ENCODE measurements at regions not wholly inside any gene's neighbourhood (a gene's known extent, or its start where the extent isn't known, plus 50 kb on each side); places are given as distances from the start of the nearest gene placed in this dataset.

- Histone ChIP-seq H3K27me3 (ENCODE audit: control insufficient read depth, insufficient read depth, low read length) (no peaks in the 10 kb centered on the region), H3K4me3 (ENCODE audit: low read depth, low read length) (no peak overlapping the region), H3K9ac (ENCODE audit: low read depth, low read length) (no peak overlapping the region), H3K36me3 (ENCODE audit: control insufficient read depth, insufficient read depth, low read length) (no peaks in the 10 kb centered on the region), H3K4me1 (ENCODE audit: control insufficient read depth, insufficient read depth, low read length) (no peaks in the 10 kb centered on the region), H3K9me3 (ENCODE audit: control insufficient read depth, insufficient read depth, low read length) (no peaks in the 10 kb centered on the region)
These were observed 270.9 kb downstream of the ACTL7B start for GRCh38 chr9:108584860-108585259.

- Histone ChIP-seq H3K27me3 (ENCODE audit: control insufficient read depth, insufficient read depth, low read length) (no peaks in the 10 kb centered on the region), H3K9me3 (ENCODE audit: control insufficient read depth, insufficient read depth, low read length) (no peaks in the 10 kb centered on the region), H3K9ac (ENCODE audit: low read depth, low read length) (no peak overlapping the region), H3K4me1 (ENCODE audit: control insufficient read depth, insufficient read depth, low read length) (no peaks in the 10 kb centered on the region), H3K4me3 (ENCODE audit: low read depth, low read length) (no peak overlapping the region), H3K36me3 (ENCODE audit: control insufficient read depth, insufficient read depth, low read length) (peaks cover 3% of the 10 kb centered on the region)
These were observed 273.1 kb downstream of the ACTL7B start for GRCh38 chr9:108582726-108583125.

GRCh38 chr9:108579757-108580439 is 275.9 kb downstream of the ACTL7B start:
- Histone ChIP-seq H3K9ac (ENCODE audit: low read depth, low read length) (no peak overlapping the region), H3K4me3 (ENCODE audit: low read depth, low read length) (no peak overlapping the region), H3K27me3 (ENCODE audit: control insufficient read depth, insufficient read depth, low read length) (no peaks in the 10 kb centered on the region), H3K4me1 (ENCODE audit: control insufficient read depth, insufficient read depth, low read length) (no peaks in the 10 kb centered on the region), H3K9me3 (ENCODE audit: control insufficient read depth, insufficient read depth, low read length) (no peaks in the 10 kb centered on the region), H3K36me3 (ENCODE audit: control insufficient read depth, insufficient read depth, low read length) (peaks cover 3% of the 10 kb centered on the region)

- H3K9me3 ChIP-seq (ENCODE audit: control insufficient read depth, insufficient read depth, low read length): no peaks in the 10 kb centered on the region
- no peaks in the 10 kb centered on the region for H3K27me3 ChIP-seq (ENCODE audit: control insufficient read depth, insufficient read depth, low read length)
- no peaks in the 10 kb centered on the region for H3K4me1 ChIP-seq (ENCODE audit: control insufficient read depth, insufficient read depth, low read length)
- H3K4me3 ChIP-seq (ENCODE audit: low read depth, low read length): no peak overlapping the region
- peaks cover 3% of the 10 kb centered on the region for H3K36me3 ChIP-seq (ENCODE audit: control insufficient read depth, insufficient read depth, low read length)
- no peak overlapping the region for H3K9ac ChIP-seq (ENCODE audit: low read depth, low read length)
These were observed 280.5 kb downstream of the ACTL7B start for GRCh38 chr9:108575276-108575675.

GRCh38 chr9:108569624-108570023 is 286.2 kb downstream of the ACTL7B start:
- no peaks in the 10 kb centered on the region for H3K4me1 ChIP-seq (ENCODE audit: control insufficient read depth, insufficient read depth, low read length)
- H3K9me3 ChIP-seq (ENCODE audit: control insufficient read depth, insufficient read depth, low read length): no peaks in the 10 kb centered on the region
- H3K36me3 ChIP-seq (ENCODE audit: control insufficient read depth, insufficient read depth, low read length): no peaks in the 10 kb centered on the region
- H3K9ac ChIP-seq (ENCODE audit: low read depth, low read length): no peak overlapping the region
- H3K4me3 ChIP-seq (ENCODE audit: low read depth, low read length): no peak overlapping the region
- no peaks in the 10 kb centered on the region for H3K27me3 ChIP-seq (ENCODE audit: control insufficient read depth, insufficient read depth, low read length)

- no peak overlapping the region for H3K4me3 ChIP-seq (ENCODE audit: low read depth, low read length)
- no peak overlapping the region for H3K9ac ChIP-seq (ENCODE audit: low read depth, low read length)
- no peaks in the 10 kb centered on the region for H3K36me3 ChIP-seq (ENCODE audit: control insufficient read depth, insufficient read depth, low read length)
- no peaks in the 10 kb centered on the region for H3K4me1 ChIP-seq (ENCODE audit: control insufficient read depth, insufficient read depth, low read length)
- H3K27me3 ChIP-seq (ENCODE audit: control insufficient read depth, insufficient read depth, low read length): no peaks in the 10 kb centered on the region
- H3K9me3 ChIP-seq (ENCODE audit: control insufficient read depth, insufficient read depth, low read length): no peaks in the 10 kb centered on the region
These were observed 287.7 kb downstream of the ACTL7B start for GRCh38 chr9:108568093-108568492.

- H3K4me3 ChIP-seq (ENCODE audit: low read depth, low read length): no peak overlapping the region
- H3K27me3 ChIP-seq (ENCODE audit: control insufficient read depth, insufficient read depth, low read length): no peaks in the 10 kb centered on the region
- H3K4me1 ChIP-seq (ENCODE audit: control insufficient read depth, insufficient read depth, low read length): no peaks in the 10 kb centered on the region
- H3K36me3 ChIP-seq (ENCODE audit: control insufficient read depth, insufficient read depth, low read length): no peaks in the 10 kb centered on the region
- no peaks in the 10 kb centered on the region for H3K9me3 ChIP-seq (ENCODE audit: control insufficient read depth, insufficient read depth, low read length)
- no peak overlapping the region for H3K9ac ChIP-seq (ENCODE audit: low read depth, low read length)
These were observed 288.2 kb downstream of the ACTL7B start for GRCh38 chr9:108567571-108567970.

GRCh38 chr9:108565651-108566378 is 290.0 kb downstream of the ACTL7B start:
- no peaks in the 10 kb centered on the region for H3K9me3 ChIP-seq (ENCODE audit: control insufficient read depth, insufficient read depth, low read length)
- no peak overlapping the region for H3K4me3 ChIP-seq (ENCODE audit: low read depth, low read length)
- H3K27me3 ChIP-seq (ENCODE audit: control insufficient read depth, insufficient read depth, low read length): no peaks in the 10 kb centered on the region
- H3K36me3 ChIP-seq (ENCODE audit: control insufficient read depth, insufficient read depth, low read length): no peaks in the 10 kb centered on the region
- no peak overlapping the region for H3K9ac ChIP-seq (ENCODE audit: low read depth, low read length)
- H3K4me1 ChIP-seq (ENCODE audit: control insufficient read depth, insufficient read depth, low read length): no peaks in the 10 kb centered on the region

GRCh38 chr9:108562176-108562575 is 293.6 kb downstream of the ACTL7B start:
- Histone ChIP-seq H3K4me3 (ENCODE audit: low read depth, low read length) (no peak overlapping the region), H3K27me3 (ENCODE audit: control insufficient read depth, insufficient read depth, low read length) (no peaks in the 10 kb centered on the region), H3K36me3 (ENCODE audit: control insufficient read depth, insufficient read depth, low read length) (no peaks in the 10 kb centered on the region), H3K4me1 (ENCODE audit: control insufficient read depth, insufficient read depth, low read length) (no peaks in the 10 kb centered on the region), H3K9ac (ENCODE audit: low read depth, low read length) (no peak overlapping the region), H3K9me3 (ENCODE audit: control insufficient read depth, insufficient read depth, low read length) (no peaks in the 10 kb centered on the region)

GRCh38 chr9:108559432-108559831 is 296.4 kb downstream of the ACTL7B start:
- Histone ChIP-seq H3K36me3 (ENCODE audit: control insufficient read depth, insufficient read depth, low read length) (no peaks in the 10 kb centered on the region), H3K4me1 (ENCODE audit: control insufficient read depth, insufficient read depth, low read length) (no peaks in the 10 kb centered on the region), H3K4me3 (ENCODE audit: low read depth, low read length) (no peak overlapping the region), H3K27me3 (ENCODE audit: control insufficient read depth, insufficient read depth, low read length) (no peaks in the 10 kb centered on the region), H3K9ac (ENCODE audit: low read depth, low read length) (no peak overlapping the region), H3K9me3 (ENCODE audit: control insufficient read depth, insufficient read depth, low read length) (no peaks in the 10 kb centered on the region)

GRCh38 chr9:108554831-108555230 is 301.0 kb downstream of the ACTL7B start:
- Histone ChIP-seq H3K4me3 (ENCODE audit: low read depth, low read length) (no peak overlapping the region), H3K9me3 (ENCODE audit: control insufficient read depth, insufficient read depth, low read length) (no peaks in the 10 kb centered on the region), H3K36me3 (ENCODE audit: control insufficient read depth, insufficient read depth, low read length) (no peaks in the 10 kb centered on the region), H3K27me3 (ENCODE audit: control insufficient read depth, insufficient read depth, low read length) (no peaks in the 10 kb centered on the region), H3K4me1 (ENCODE audit: control insufficient read depth, insufficient read depth, low read length) (no peaks in the 10 kb centered on the region), H3K9ac (ENCODE audit: low read depth, low read length) (no peak overlapping the region)

GRCh38 chr9:108553111-108553635 is 302.6 kb downstream of the ACTL7B start:
- Histone ChIP-seq H3K4me1 (ENCODE audit: control insufficient read depth, insufficient read depth, low read length) (no peaks in the 10 kb centered on the region), H3K9ac (ENCODE audit: low read depth, low read length) (no peak overlapping the region)

More at GRCh38 chr9:108553111-108553635, 302.6 kb downstream of the ACTL7B start:
- no peak overlapping the region for H3K4me3 ChIP-seq (ENCODE audit: low read depth, low read length)
- no peaks in the 10 kb centered on the region for H3K9me3 ChIP-seq (ENCODE audit: control insufficient read depth, insufficient read depth, low read length)
- no peaks in the 10 kb centered on the region for H3K36me3 ChIP-seq (ENCODE audit: control insufficient read depth, insufficient read depth, low read length)
- no peaks in the 10 kb centered on the region for H3K27me3 ChIP-seq (ENCODE audit: control insufficient read depth, insufficient read depth, low read length)

Data from iPS-15b (cell line).